Smooth muscle cell (in vitro differentiated cells): ENCODE measurements at regions not wholly inside any gene's neighbourhood (a gene's known extent, or its start where the extent isn't known, plus 50 kb on each side); places are given as distances from the start of the nearest gene placed in this dataset.
"Not testable (repeated sequence)": the region's sequence is repeated elsewhere in the genome, so short reads cannot be mapped to it uniquely, and the experiment has no call there.

Source experiments
- DNase-seq: peaks from one replicate; lab custom pipeline; 2025; ENCODE audit not compliant: unreplicated experiment; lab: John Stamatoyannopoulos, UW
- H2AFZ ChIP-seq: fragments of 200-600 bp; sonication (generic); 2 replicates; pipeline ENCODE4 v1.6.0; 2016; ENCODE audit warnings: antibody characterized with exemption, low read depth, mild to moderate bottlenecking
- H3F3A ChIP-seq: fragments of 200-600 bp; sonication (generic); 2 replicates; pipeline ENCODE4 v1.6.0; 2017; ENCODE audit warnings: antibody characterized with exemption, low read depth
- H3K27ac ChIP-seq: fragments of 200-600 bp; sonication (generic); 2 replicates; pipeline ENCODE4 v1.5.1; 2016; ENCODE audit warnings: low read depth, mild to moderate bottlenecking
- H3K27me3 ChIP-seq: fragments of 200-600 bp; sonication (generic); 2 replicates; pipeline ENCODE4 v1.6.1; 2016; ENCODE audit warnings: low read depth, mild to moderate bottlenecking
- H3K36me3 ChIP-seq: fragments of 200-600 bp; sonication (generic); 2 replicates; pipeline ENCODE4 v1.5.1; 2016; ENCODE audit warnings: low read depth
- H3K4me1 ChIP-seq: fragments of 200-600 bp; sonication (generic); 2 replicates; pipeline ENCODE4 v1.5.1; 2016; ENCODE audit warnings: low read depth
- H3K4me2 ChIP-seq: fragments of 200-600 bp; sonication (generic); 2 replicates; pipeline ENCODE4 v1.6.0; 2016; ENCODE audit warnings: mild to moderate bottlenecking
- H3K4me3 ChIP-seq: fragments of 200-600 bp; sonication (generic); 2 replicates; pipeline ENCODE4 v1.5.1; 2016; ENCODE audit warnings: mild to moderate bottlenecking
- H3K79me2 ChIP-seq: fragments of 200-600 bp; sonication (generic); 2 replicates; pipeline ENCODE4 v1.6.0; 2016; ENCODE audit warnings: low read depth, mild to moderate bottlenecking
- H3K9ac ChIP-seq: fragments of 200-600 bp; sonication (generic); 2 replicates; pipeline ENCODE4 v1.6.0; 2016; ENCODE audit warnings: low read depth
- H3K9me3 ChIP-seq: fragments of 200-600 bp; sonication (generic); replicated peaks from 2 replicates; pipeline ENCODE4 v1.5.1; 2016; ENCODE audit warnings: low read depth
- H4K20me1 ChIP-seq: fragments of 200-600 bp; sonication (generic); 2 replicates; pipeline ENCODE4 v1.6.0; 2016; ENCODE audit warnings: low read depth
- CTCF ChIP-seq: fragments of 200-600 bp; sonication (generic); IDR thresholded peaks from 2 replicates; pipeline ENCODE4 v1.5.1; 2017; ENCODE audit warnings: borderline replicate concordance, mild to moderate bottlenecking, antibody characterized with exemption; ENCODE audit not compliant: insufficient read depth, poor library complexity, severe bottlenecking
- WGBS: methylation state at CpG from one replicate; pipeline ENCODE4 v1.1.7; 2016; ENCODE audit warnings: low lambda C conversion rate; 5-methylcytosine and 5-hydroxymethylcytosine counted together

- H3F3A ChIP-seq, result no peaks in the 10 kb centered on the region
- WGBS, result 74% methylated on average over 3 of the region's 3 CpGs
- H3K79me2 ChIP-seq, result no peaks in the 10 kb centered on the region
- TF ChIP-seq CTCF, result no peak
- no peak overlapping the region for H2AFZ ChIP-seq
- H3K9ac ChIP-seq, result no peak overlapping the region
- no peak overlapping the region for H3K4me2 ChIP-seq
- DNase-seq, result no peak
- H3K4me3 ChIP-seq, result no peak overlapping the region
- no peak overlapping the region for H3K27ac ChIP-seq
- no peaks in the 10 kb centered on the region for H3K9me3 ChIP-seq
- no peaks in the 10 kb centered on the region for H3K36me3 ChIP-seq
- no peaks in the 10 kb centered on the region for H3K27me3 ChIP-seq
- no peaks in the 10 kb centered on the region for H4K20me1 ChIP-seq
- no peaks in the 10 kb centered on the region for H3K4me1 ChIP-seq
Measured at GRCh38 chr7:104275900-104276299, 52.5 kb upstream of the LHFPL3 start.

- not testable (repeated sequence) for H3K9me3 ChIP-seq, H3F3A ChIP-seq, H2AFZ ChIP-seq, H3K36me3 ChIP-seq, H3K4me1 ChIP-seq, H3K9ac ChIP-seq, H3K79me2 ChIP-seq, DNase-seq, H3K27me3 ChIP-seq, H3K4me3 ChIP-seq, H3K27ac ChIP-seq, H3K4me2 ChIP-seq, H4K20me1 ChIP-seq
- WGBS, result 90% methylated on average over 11 of the region's 11 CpGs
Measured at GRCh38 chr7:104276730-104277129, 51.7 kb upstream of the LHFPL3 start.
